HG03439 (cell line): ENCODE measurements at regions not wholly inside any gene's neighbourhood (a gene's known extent, or its start where the extent isn't known, plus 50 kb on each side); places are given as distances from the start of the nearest gene placed in this dataset.

ENCODE experiments used
- ATAC-seq: cut with Tn5 transposase; IDR thresholded peaks from one replicate; pipeline ENCODE4 v1.9.1; 2021; ENCODE audit warnings: mild to moderate bottlenecking, moderate library complexity; ENCODE audit not compliant: unreplicated experiment

- ATAC-seq: no peak
Observed at GRCh38 chr14:71716041-71716772, 216.0 kb upstream of the RGS6 start.

GRCh38 chr14:71720978-71721624, 211.1 kb upstream of the RGS6 start:
- no peak for ATAC-seq

GRCh38 chr14:71721791-71722190, 210.4 kb upstream of the RGS6 start:
- ATAC-seq: no peak

- ATAC-seq: no peak
Observed at GRCh38 chr14:71722885-71723284, 209.3 kb upstream of the RGS6 start.

GRCh38 chr14:71725922-71726579, 206.2 kb upstream of the RGS6 start:
- ATAC-seq: no peak

DNA sequence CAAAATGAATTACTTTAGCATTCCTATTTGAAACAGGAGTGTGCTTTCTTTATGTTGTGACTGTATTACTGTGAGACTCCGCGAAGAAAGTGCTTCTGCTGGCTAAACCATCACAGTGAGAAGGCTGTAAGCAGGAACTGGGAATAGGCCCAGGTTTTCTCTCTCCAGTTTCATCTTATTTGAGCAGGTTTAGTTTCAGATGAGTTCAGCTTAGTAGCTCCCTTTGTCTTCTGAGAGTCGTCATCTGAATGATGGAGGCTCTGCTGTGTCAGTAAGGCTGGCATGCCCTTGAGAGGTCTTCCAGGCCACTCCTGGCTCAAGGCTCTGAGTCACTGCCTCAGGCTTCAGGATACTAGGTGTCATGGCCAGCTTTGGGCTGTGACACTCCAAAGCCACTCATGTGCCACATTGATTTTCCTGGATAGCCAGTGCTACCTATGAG, 205.6 kb upstream of the RGS6 start:
- ATAC-seq: no peak

GRCh38 chr14:71728386-71728785, 203.8 kb upstream of the RGS6 start:
- no peak for ATAC-seq

- no peak for ATAC-seq
Observed at GRCh38 chr14:71729596-71729995, 202.6 kb upstream of the RGS6 start.

GRCh38 chr14:71730471-71730870, 201.8 kb upstream of the RGS6 start:
- ATAC-seq: no peak

GRCh38 chr14:71731096-71731495, 201.1 kb upstream of the RGS6 start:
- no peak for ATAC-seq

DNA sequence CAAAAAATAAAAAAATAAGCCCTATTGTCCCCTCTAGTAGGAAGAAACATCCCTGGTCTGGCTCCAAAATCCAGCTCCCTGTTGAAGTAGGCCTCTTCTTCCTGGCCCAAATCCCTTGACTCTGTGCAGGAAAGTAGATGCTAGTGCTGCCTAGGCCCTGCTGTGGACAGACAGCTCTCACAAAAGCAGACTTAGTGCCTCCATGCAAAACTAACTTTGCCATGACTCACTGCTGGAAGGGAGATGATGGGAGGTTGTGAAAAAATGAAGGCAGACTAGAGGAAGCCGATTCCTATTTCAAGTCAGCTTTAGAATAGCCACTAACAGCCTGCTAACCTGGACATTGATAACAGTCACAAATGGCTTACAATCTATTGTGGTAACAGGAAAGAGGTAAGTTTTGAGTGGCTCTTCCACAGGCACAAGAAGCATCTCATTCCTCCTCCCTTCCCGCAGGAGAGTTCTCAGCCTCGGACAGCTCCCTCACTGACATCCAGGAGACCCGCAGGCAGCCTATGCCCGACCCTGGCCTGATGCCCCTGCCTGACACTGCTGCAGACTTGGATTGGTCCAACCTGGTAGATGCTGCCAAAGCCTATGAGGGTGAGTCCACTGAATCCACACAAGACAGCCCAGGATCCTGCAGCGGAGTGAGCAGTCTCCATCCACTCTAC, 198.9 kb upstream of the RGS6 start:
- no peak for ATAC-seq

GRCh38 chr14:71734076-71734475, 198.2 kb upstream of the RGS6 start:
- ATAC-seq: no peak

DNA sequence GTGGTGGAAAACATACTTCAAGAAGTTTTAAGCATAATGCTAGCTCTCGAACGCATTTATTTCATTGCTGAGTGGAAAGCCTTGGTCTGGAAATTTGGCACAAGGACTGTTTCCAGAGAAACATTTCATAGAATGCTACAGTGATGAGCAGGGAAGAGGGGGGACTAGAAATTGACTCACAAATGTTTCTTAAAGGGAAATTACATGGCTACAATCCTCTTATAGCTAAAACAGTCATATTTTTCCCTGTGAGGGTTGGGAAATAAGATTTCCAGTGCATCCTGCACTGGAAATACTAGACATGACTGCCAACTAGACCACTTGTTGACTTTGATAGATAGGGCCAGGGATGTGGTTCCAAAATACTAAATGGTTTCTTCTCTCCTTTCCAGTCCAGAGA, 197.3 kb upstream of the RGS6 start:
- ATAC-seq: no peak

DNA sequence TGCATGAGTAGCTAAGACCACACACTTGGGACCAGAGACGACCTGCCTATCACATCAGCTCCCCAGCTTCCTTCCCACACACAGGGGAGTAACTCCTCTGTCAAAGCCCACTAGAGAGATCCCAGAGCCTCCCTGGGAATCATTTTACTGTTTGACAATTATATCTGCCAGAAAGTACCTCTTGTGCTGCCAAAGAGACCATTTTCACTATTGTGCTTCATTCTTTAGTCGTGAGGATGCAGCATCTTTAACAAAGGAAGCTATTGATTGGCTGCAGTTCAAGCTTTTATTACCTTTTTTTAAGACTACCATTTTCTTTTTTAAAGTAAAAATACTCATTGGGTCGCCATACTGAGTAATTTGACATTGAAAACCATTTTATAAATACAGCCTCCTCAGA, 194.5 kb upstream of the RGS6 start:
- no peak for ATAC-seq

DNA sequence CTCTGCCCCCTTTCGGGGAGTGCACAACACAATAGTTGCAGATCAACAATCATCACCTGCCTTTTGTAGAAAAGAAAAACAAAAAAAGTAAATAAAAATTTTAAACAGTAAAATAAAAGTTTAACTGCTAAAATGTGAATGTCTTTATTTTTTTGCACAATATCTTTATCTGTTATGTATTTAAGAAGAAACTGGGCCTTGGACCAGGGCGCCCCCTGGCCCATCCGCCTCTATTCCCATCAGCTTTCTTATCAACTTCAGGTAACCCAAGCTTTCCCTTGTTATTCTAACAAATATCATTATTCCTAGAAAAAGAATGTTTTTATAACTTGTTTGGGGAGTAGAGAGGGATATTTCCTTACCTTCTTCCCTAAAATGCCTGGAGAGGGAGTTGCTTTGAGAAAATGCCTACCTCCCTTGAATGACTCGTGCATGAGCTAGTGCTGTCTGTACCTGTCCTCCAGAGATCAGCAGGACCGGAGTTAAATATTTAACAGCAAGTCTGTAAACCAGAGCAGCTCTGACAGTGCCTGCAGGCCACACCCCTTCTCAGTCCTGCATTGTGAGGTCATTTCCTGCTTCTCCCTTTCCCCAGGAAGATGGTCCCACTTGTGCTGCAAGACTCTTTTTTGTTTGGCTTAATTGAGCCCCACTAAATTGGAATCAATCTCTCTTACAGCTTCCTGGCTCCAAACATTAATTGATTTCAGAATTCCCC, 192.8 kb upstream of the RGS6 start:
- no peak for ATAC-seq

DNA sequence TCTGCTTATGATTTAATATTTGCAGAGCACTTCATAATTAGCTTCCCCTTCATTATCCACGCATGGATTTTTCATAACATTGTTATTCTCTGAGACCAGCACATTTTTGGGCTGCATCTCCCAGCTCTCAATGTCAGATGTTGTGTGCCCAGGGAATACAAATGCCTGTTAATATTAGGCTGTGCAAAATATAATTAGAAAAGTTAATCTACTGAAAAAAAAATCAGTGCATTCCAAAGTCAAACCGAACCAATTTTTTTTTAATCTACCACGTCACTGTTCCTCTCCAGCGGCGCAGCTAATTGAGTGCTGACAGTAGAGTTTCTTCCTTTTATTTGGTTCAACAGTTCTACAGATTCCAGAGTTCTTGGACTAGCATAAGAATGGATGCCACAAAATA, 191.0 kb upstream of the RGS6 start:
- no peak for ATAC-seq

GRCh38 chr14:71742485-71742884, 189.7 kb upstream of the RGS6 start:
- no peak for ATAC-seq

DNA sequence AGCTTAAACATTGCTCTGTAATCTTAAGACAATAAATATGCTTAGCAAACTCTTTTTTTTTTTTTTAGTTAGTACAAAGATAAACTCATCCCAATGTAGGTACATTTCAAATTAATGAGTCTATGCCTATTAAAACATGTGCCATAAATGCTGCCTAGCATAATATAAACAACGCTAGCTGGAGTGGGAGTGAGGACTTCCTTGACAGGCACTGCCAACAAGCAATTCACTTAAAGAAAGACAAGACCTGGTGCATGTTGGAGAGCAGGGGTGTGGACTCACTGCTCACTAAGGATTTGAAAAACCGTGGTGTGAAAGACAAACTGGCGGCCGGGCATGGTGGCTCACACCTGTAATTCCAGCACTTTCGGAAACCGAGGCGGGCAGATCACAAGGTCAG, 187.2 kb upstream of the RGS6 start:
- no peak for ATAC-seq

GRCh38 chr14:71748196-71748595, 184.0 kb upstream of the RGS6 start:
- ATAC-seq: no peak

DNA sequence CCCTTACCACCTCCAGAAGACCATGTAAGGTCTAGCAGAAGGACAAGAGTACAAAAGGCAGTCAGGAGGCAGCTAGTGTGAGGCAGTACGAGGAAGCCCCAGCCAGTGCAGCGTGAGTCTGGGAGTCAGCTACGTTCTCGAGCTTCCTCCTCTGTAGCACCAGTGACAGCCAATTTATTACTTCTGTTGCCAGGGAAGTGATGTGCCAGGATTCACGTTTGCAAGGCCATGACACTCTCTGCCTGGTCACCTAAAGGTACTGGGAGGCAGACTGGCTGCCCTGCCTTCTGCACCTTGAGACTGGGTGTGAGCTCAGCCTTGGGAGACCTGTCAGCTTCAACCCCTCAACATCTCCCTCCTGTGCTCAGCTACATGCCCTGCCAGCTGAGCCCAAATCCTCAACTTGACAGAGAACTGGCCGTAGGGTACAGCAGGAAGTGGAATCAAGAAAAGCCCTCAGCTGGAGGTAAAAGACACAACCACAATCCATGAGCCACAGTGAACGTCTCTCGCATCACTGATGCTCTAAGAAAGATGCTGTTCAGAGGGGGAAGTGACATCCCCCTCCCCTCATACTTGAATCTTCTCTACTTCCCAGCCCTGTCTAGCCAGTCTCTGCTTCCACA, 182.5 kb upstream of the RGS6 start:
- no peak for ATAC-seq

DNA sequence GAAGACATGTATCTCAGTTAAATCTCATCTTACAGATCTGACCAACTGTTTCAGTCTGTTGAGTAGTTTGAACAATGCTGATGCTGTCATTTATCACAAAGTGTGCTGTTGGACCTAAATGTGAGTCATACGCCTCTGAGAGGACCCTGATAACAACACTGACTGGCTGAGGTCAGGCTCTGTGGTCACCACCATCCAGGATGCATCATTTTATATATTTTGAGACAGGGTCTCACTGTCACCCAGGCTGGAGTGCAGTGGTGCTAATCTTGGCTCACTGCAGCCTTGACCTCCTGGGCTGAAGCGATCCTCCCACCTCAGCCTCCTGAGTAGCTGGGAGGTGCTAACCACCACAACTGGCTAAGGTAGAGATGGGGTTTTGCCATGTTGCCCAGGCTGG, 181.0 kb upstream of the RGS6 start:
- ATAC-seq: no peak
